GM12878 (cell line): ENCODE measurements at regions not wholly inside any gene's neighbourhood (a gene's known extent, or its start where the extent isn't known, plus 50 kb on each side); places are given as distances from the start of the nearest gene placed in this dataset.

Experiments
- BHLHE40 ChIP-seq, 2 experiments: fragments of 450-650 bp in 1 of 2; IDR thresholded peaks; 2 replicates each; pipeline ENCODE4 v1.6.1; 2011 to 2017; ENCODE audit warnings: low read depth in 2 of 2, borderline replicate concordance in 1 of 2, improper control_type of control experiment in 1 of 2, low read length in 1 of 2, mild to moderate bottlenecking in 1 of 2
- CREB1 ChIP-seq: IDR thresholded peaks from 2 replicates; pipeline ENCODE4 v1.6.1; 2012; ENCODE audit warnings: low read depth, mild to moderate bottlenecking, inconsistent platforms
- CTCF ChIP-seq, 3 experiments: IDR thresholded peaks in 2 of 3; conservative IDR thresholded peaks in 1 of 3; 2 replicates each; pipeline ENCODE4 v1.5.1; 2011; ENCODE audit warnings: low read depth in 3 of 3, low read length in 3 of 3, mild to moderate bottlenecking in 3 of 3, control low read depth in 2 of 3, moderate library complexity in 2 of 3, inconsistent platforms in 1 of 3, mixed read lengths in 1 of 3; ENCODE audit not compliant: control insufficient read depth in 2 of 3, insufficient read depth in 1 of 3; ENCODE audit errors: extremely low read depth in 1 of 3
- EZH2 ChIP-seq: IDR thresholded peaks from 2 replicates; pipeline ENCODE4 v1.6.1; 2012; ENCODE audit warnings: low read depth, mild to moderate bottlenecking, control low read depth, inconsistent platforms, low read length, borderline replicate concordance; ENCODE audit not compliant: control insufficient read depth
- POLR2AphosphoS5 ChIP-seq: IDR thresholded peaks from 2 replicates; pipeline ENCODE4 v1.6.1; 2011; ENCODE audit warnings: mild to moderate bottlenecking, low read length, inconsistent platforms
- SIX5 ChIP-seq: IDR thresholded peaks from 2 replicates; pipeline ENCODE4 v1.6.1; 2011; ENCODE audit warnings: mild to moderate bottlenecking, low read depth, low read length, moderate library complexity; ENCODE audit not compliant: severe bottlenecking
- SRF ChIP-seq, 2 experiments: IDR thresholded peaks; 2 replicates each; pipeline ENCODE4 v1.6.1; 2011; ENCODE audit warnings: low read depth in 2 of 2, low read length in 2 of 2, mild to moderate bottlenecking in 1 of 2, moderate library complexity in 1 of 2
- TCF12 ChIP-seq: IDR thresholded peaks from 2 replicates; pipeline ENCODE4 v1.6.1; 2011; ENCODE audit warnings: low read depth, mild to moderate bottlenecking, low read length
- YBX1 ChIP-seq: fragments of 450-650 bp; IDR thresholded peaks from 2 replicates; pipeline ENCODE4 v1.6.1; 2016; ENCODE audit warnings: antibody characterized with exemption
- TF ChIP-seq, protein P1 (sequence below): IDR thresholded peaks from 2 replicates; pipeline ENCODE4 v1.6.1; 2012; ENCODE audit warnings: mild to moderate bottlenecking, low read depth, low read length
- TF ChIP-seq, protein P2 (sequence below): IDR thresholded peaks from 2 replicates; pipeline ENCODE4 v1.6.1; 2011; ENCODE audit warnings: low read depth, low read length, improper control_type of control experiment, borderline replicate concordance

- no peak for TF ChIP-seq EZH2
- no peak for TF ChIP-seq CTCF (IDR thresholded peaks at IDR 0.05 in 2 of 3, conservative IDR thresholded peaks at IDR 0.05 in 1 of 3; ENCODE audit: control insufficient read depth in 2 of 3, extremely low read depth in 1 of 3, insufficient read depth in 1 of 3, low read depth in 3 of 3, low read length in 3 of 3)
- no peak for TF ChIP-seq YBX1
- TF ChIP-seq, protein P1, sequence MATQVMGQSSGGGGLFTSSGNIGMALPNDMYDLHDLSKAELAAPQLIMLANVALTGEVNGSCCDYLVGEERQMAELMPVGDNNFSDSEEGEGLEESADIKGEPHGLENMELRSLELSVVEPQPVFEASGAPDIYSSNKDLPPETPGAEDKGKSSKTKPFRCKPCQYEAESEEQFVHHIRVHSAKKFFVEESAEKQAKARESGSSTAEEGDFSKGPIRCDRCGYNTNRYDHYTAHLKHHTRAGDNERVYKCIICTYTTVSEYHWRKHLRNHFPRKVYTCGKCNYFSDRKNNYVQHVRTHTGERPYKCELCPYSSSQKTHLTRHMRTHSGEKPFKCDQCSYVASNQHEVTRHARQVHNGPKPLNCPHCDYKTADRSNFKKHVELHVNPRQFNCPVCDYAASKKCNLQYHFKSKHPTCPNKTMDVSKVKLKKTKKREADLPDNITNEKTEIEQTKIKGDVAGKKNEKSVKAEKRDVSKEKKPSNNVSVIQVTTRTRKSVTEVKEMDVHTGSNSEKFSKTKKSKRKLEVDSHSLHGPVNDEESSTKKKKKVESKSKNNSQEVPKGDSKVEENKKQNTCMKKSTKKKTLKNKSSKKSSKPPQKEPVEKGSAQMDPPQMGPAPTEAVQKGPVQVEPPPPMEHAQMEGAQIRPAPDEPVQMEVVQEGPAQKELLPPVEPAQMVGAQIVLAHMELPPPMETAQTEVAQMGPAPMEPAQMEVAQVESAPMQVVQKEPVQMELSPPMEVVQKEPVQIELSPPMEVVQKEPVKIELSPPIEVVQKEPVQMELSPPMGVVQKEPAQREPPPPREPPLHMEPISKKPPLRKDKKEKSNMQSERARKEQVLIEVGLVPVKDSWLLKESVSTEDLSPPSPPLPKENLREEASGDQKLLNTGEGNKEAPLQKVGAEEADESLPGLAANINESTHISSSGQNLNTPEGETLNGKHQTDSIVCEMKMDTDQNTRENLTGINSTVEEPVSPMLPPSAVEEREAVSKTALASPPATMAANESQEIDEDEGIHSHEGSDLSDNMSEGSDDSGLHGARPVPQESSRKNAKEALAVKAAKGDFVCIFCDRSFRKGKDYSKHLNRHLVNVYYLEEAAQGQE, result no peak
- no peak for TF ChIP-seq POLR2AphosphoS5
- no peak for TF ChIP-seq CREB1
- TF ChIP-seq SRF (IDR thresholded peaks at IDR 0.05; ENCODE audit: low read depth in 2 of 2, low read length in 2 of 2), result no peak
- TF ChIP-seq BHLHE40 (IDR thresholded peaks at IDR 0.05; ENCODE audit: borderline replicate concordance in 1 of 2, low read depth in 2 of 2, low read length in 1 of 2), result no peak
- no peak for TF ChIP-seq TCF12
- TF ChIP-seq SIX5, result no peak
- TF ChIP-seq, protein P2, sequence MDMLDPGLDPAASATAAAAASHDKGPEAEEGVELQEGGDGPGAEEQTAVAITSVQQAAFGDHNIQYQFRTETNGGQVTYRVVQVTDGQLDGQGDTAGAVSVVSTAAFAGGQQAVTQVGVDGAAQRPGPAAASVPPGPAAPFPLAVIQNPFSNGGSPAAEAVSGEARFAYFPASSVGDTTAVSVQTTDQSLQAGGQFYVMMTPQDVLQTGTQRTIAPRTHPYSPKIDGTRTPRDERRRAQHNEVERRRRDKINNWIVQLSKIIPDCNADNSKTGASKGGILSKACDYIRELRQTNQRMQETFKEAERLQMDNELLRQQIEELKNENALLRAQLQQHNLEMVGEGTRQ, result no peak
Measured at GRCh38 chr1:172941945-172942344, 108.8 kb downstream of the TNFSF18 start.
